Activated CD4-positive, alpha-beta T cell treated with anti-CD3 and anti-CD28 coated beads, Interleukin-2, amount 50 U/mL, for 48 hours (primary cell): ENCODE measurements at regions not wholly inside any gene's neighbourhood (a gene's known extent, or its start where the extent isn't known, plus 50 kb on each side); places are given as distances from the start of the nearest gene placed in this dataset.
"Not testable (repeated sequence)": the region's sequence is repeated elsewhere in the genome, so short reads cannot be mapped to it uniquely, and the experiment has no call there.

Experiments used
- DNase-seq, 2 experiments: peaks; one replicate each; pipeline ENCODE4 v3.0.0-alpha.2; 2020

DNA sequence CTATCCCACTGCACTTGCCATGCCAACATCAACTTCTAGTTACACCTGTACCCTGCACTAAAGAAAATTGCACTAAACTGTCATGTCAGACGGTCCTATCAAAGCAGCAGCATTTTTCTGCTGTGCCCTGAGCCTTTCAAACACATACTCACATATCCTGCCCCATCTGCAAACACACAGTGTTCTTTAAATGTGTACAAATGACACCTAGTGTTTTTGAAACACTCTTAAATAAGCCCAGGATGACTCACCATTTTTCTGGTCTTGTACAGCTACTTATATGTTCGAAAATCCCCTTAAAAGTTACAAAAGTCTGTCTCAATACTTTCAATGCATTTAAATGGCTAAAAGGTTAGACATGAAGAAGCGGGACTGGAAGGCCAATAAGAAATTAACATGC, 346.7 kb upstream of the PPARGC1A start:
- no peak for DNase-seq

DNA sequence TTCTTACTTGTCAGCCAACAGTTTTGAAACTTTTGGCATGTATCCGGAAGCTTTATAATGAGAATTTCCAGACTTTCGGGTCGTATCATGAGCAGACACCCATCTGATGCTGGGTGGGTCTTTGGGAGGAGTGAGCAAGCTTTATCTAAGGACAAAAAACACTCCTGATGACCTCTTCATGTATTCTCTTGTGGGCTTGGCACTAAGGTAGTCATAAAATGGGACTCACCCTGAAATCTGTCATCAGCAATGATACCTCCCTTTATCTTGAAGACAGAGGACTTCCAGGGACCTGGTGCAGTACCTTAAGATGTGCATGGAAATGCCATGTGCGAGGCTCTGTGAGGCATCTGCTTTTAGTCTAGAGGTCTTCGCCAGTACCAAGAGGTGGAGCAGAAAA, 346.3 kb upstream of the PPARGC1A start:
- DNase-seq: no peak

DNA sequence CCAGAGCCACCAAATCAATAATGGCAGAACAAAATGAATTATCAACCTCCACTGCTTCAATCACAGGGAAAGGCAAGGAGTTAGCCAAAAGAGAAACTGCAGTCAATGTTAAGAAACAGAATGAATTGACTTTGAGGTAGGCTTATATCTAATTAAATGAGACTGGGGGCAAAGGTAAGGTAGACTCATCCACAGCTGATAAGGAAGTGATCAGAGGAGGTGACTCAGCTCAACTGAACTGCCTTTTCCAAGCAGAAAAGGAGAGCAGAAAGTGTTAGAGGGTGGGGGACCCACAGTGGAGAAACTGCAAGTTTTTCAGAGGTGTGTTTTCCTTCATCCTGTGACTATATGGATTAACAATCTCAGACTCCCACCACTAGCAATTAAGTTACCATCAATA, 345.8 kb upstream of the PPARGC1A start:
- no peak for DNase-seq

DNA sequence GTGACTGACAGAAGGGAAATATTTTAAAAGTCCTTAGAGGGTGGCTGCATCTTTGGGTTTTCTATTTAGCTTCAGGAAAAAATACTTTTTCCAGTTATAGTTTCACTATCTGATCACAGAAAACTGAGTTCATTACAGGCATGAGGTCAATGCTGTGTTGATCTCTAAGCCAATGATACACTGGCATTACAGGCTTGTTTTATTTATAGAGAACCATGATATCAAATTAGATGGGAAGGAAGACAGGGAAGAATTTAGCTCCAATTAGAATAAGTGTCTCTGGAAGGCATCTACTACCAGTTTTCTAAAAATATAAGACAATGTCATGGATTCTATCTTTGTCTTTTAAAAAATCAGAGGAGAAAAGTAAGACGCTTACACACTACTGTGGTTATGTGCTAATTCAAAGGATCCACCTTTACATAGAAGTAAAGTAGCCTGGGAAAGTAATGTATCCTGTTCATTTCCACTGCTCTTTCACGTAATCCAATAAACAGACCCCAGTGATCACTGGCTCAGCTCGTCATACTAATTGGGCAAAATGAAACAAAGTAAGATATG, 344.5 kb upstream of the PPARGC1A start:
- no peak for DNase-seq

DNA sequence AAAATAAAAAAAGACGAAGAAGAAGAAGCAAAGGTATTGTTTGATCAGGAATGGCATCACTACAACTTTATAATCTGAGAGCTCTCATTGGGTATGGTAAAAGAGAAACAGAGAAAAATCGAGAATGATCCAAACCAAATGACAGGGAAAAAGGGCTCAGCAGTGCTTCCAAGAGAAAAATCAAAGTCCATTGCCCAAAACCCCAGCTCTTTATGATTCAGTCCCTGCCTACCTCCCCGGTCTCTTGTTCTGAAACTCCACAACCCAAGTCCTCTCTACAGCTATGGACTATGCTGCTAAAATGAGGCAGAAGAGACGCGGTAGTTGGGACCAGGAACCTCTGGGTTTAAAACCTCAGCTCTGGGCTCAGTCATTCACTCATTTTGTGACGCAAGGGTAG, 341.1 kb upstream of the PPARGC1A start:
- no peak for DNase-seq

DNA sequence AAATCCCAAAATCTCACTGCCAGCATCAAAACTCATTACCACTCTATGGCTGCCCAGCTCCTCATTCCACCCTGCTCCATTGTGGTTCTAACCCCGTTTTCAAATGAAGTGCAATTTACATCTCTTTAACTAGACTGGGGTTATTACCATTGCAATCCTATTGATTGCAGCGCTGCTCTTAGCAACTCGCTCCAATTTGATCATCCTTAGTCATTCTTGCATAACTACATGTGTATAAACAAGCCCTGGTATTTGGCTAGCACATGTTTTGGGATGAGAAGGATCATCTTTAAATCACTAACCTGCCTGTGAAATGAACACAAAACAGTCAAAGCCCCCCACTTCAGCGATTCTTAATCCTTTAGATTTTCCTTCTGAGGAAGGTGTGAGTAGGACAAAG, 340.1 kb upstream of the PPARGC1A start:
- DNase-seq: no peak

DNA sequence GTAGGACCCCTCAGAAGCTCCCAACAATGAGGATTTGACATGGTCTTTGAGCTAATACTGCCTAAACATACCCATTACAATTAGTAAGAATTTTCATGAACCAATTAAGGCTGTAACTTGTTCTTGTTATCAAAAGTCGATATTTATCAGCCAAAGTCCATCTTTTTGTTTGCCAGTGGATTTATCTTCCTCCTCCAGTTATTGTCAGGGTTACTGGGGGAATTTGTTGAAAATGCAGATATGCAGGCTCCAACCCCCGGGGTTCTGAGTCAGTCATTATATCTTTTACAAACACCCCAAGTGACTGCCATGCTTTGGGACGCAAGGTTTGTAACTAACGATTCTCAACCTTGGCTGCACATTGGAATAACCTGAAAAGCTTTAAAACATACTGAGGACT, 338.8 kb upstream of the PPARGC1A start:
- no peak for DNase-seq

DNA sequence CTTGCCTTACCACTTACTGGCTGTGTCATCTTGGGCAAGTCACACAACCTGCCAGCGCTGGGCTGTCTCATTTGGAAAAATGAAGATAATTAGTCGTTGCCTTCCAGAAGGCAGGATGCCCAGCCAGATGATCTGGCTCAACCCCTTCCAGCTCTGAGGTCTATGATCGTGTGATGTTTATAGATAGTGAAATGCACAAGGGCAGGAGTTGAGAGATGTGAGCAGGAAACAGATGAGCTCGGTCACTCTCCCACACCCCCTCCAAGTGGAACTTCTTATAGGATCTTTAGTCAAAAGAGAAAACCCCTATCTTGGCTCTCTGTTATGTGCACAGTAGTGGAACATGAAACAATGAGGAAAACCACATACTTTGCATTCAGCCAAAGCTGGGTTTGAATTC, 336.8 kb upstream of the PPARGC1A start:
- DNase-seq: no peak

DNA sequence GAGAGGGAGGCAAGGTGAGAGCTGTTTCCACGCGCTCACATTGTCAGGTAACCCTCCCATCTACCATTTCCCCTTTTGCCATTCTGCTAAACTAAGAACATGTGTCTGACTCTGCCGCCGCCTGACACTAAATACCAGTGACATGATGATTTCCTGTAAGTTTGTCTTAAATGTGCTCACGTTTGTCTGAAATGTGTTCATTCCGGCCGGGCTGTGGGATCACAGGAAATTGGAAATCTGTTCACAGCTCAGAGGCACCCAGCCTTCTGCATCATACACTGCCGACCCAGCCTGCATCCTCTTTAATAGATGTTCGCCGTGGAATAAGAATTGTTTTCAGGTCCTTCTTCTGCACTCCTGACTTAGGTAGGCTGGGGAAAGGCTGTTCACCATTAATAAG, 336.2 kb upstream of the PPARGC1A start:
- no peak for DNase-seq

DNA sequence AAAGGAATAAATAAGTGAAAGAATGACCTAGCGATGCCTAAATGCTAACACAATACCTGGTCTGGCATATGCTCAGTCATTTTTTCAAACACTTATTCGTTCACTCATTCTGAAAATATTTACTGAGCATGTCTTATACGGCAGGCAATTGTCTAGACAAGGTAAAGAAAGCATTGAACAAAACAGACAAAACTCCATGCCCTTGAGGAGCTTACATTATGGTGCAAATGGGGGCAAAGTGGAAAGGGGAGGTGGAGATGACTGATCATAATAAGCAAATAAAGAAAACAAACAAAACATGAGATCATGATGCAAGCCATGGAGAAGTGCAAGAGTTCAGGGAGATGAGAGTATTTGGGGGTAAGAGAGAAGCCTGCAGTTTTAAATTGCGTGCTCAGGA, 334.6 kb upstream of the PPARGC1A start:
- DNase-seq: no peak

DNA sequence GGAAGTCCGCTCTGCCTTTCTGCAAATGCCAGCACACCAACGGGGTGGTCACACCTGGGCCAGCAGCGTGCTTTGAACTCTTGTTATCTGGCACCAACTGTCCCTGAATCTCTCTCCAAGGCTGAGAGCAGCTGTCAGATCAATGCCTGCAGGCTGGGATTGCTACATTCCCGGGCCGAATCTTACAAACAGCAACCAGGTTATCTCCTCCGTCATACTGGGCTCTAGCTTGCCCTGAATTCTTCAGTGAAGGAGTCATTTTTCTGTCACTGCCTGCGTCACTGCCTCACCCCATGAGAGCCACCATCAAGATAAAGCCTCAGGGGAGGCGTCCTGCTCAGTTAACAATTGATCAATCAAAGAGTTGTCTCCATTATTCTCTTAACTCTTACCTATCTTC, 329.4 kb upstream of the PPARGC1A start:
- no peak for DNase-seq

DNA sequence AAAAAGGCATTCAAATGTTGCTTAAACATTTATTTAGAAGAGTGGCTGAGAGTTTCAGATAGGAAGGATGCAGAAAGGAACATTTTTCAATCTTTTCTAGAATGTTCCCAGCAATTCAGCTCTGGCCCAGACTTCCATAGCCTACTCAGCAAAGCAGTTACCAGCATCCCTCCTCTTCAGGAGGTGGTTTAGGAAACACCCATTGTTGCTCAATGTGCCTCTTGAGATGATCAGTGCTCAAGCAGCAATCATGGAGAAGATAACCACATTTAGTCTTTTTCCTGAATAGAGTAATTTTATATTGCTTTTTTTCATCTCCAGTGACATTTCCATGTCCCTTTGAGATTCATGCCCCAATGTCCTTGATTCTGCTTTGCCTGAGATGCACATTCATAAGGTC, 328.7 kb upstream of the PPARGC1A start:
- no peak for DNase-seq

DNA sequence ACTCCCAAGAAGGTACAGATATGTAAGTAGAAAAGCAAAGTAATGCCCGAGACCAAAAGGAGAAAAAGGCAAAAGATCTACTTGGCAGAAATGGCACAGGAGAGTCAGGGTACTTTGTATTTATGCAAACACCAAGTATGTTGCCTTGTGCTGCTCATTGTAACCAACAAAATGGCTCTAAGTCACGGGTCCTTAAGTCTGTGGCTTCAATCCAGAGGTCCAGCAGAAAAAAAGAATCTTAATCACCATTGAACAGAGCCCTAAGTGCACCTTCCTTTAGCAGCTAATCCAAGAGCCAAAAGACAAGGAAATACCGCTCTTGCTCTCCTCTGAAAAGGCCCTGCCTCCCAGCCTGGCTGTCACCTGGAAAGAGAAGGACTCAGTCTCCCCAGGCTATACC, 324.9 kb upstream of the PPARGC1A start:
- DNase-seq: no peak

DNA sequence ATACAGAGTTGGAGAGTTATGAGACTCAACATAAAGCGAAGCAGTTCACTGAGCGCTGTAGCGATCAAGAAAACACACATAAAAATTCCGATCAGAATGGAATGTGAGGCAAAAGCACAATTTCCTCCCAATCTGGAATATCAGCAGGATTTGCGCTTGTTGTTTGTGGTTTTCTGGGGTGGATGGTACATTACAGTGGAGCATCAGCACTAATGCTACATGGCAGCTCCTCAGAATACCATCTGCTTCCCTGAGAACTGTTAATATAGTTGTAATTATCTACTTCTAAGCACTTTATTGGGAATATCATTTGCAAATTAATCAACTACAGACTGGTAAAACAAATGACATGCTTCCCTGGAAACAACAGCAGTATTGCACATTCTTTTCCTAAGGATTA, 324.1 kb upstream of the PPARGC1A start:
- DNase-seq: no peak

DNA sequence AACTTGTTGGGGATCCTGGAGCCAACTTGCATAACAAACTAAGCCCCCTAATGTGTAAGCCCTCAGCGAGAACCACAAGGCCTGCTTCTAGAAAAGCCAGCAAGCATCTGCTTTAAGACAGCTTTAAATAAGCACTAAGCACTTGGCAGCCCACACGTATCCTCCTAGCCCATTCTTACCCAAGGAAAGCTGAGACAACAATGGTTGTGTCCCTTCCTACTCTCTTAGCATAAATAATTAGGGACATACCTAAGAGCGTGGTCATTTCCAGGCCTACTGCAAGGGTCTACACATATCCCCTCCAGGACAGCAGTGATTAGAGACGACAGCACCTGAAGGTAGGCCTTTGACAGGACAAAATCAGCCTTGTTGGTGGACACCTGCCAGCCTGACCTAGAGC, 322.8 kb upstream of the PPARGC1A start:
- no peak for DNase-seq

DNA sequence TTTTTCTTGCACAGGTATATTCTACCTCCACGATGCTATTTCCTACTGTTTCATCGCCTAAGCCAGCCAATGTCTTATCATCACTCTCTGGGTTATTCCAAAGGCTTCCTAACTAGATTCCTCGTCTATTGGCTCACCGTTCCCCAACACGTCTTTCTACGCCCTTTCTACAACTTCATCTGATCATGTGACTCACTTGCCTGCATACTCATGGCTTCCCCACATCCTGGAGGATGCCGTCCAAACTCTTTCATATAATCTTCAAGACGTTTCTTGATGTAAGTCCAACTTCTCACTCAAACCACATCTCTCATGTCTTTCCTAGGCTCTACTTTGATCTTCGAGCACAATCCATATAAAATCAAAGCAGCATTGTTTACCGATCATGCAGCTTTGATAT, 322.0 kb upstream of the PPARGC1A start:
- no peak for DNase-seq

DNA sequence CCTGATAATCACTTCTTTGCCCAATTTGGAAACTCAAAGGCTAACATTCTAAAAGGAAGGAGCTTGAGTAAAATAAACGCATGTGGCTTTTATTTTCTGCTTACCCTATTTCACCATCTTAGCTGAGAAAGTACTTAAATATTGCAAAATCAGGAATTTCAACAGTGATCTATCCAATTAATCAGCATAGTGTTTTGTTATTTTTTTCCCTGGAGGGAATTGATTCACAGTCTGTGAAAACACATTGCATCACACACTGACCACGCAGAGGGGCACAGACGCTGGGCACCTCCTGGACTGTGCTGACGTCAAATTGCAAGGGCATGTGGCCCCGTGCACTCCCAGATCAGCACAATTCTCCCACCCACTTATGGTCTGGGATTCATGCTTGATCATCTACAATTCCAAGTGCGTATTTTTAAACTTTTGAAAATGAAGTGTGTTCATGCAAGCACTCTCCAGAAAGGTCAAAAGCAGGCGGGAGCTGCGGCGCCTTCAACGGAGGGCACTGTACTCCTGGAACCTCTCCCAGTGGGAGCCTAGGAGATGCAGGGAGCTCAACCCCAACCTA, 320.6 kb upstream of the PPARGC1A start:
- DNase-seq: no peak

DNA sequence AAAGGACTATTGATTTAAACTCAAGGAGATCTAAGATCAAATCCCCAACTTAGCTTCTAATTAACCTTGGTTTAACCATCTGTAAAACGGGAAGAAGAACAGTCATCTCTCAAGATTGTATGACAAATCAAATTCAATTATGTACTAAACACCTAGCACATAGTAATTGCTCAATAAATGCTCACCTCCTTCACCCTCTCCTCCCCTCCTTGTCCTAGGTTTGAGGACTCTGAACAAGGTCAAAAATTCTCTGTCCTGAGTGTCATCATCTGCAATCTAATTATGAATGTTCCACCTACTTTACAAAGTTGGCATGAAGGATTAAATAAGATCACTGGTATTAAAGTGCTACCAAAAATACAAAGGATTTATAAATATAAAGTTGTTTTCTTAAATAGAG, 320.1 kb upstream of the PPARGC1A start:
- DNase-seq: no peak

DNA sequence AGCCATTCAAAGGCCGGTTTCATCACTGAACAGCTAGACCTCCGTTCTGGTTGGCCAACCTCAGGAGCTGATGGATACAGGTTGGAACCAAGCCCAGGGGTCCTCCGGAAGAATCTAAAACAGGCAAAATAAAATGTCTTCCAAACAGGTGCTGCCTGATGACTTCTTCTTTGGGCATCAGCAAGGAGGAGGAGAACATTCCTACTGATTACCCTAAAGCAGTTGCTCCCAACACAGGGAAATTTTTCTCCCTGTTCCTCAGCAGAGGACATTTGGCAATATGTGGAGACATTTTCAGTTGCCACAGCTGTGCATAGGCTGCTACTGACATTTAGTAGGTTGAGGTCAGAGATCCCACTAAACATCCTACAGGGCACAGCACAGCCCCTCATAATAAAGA, 319.3 kb upstream of the PPARGC1A start:
- DNase-seq: no peak

DNA sequence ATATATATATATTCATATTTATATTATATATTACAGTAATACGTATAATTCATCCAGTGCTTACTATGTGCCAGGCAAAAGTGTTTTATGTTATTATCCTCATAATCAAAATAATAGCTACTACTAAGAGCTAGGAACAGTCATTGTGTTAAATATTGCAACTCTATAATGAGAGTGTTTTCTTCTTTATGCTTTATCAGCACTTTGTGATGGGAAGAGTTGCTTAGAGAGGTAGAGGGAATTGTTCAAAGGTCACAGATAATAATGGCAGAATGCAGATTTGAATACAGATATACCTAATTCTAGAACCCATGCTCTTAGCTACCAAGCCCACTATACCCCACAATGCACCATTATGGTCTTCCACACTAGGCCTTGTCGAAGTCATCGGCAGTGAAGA, 318.8 kb upstream of the PPARGC1A start:
- DNase-seq: no peak

DNA sequence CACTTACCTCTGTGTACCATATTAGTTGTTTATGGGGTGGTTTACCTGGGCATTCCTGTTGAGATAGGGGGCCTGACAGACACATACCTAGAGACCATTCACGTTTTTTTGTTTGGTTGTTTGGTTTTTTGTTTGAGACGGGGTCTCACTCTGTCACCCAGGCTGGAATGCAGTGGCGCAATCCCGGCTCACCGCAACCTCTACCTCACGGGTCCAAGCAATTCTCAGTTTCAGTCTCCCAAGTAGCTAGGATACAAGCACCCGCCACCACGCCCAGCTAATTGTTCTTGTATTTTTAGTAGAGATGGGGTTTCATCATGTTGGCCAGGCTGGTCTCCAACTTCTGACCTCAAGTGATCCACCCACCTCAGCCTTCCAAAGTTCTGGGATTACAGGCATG, 314.9 kb upstream of the PPARGC1A start:
- not testable (repeated sequence) for DNase-seq

DNA sequence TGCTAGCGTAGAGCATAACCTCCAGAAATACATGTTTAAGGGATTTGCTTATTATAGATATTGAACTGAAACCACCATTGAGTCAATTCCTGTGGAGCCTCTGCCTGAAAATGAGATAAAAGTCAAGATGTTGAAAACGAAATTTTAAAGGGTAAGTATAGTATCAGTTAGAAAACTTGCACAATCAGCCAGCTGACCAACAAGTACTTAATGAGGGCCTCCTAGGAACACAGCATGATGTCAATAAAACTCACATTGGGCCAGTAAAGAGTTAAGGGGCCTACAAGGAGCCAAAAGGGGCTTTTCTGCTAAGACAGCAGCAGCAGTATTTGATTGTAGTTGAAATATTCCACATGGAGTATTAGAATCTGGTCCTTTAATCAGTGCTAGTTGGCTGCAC, 314.1 kb upstream of the PPARGC1A start:
- no peak for DNase-seq

DNA sequence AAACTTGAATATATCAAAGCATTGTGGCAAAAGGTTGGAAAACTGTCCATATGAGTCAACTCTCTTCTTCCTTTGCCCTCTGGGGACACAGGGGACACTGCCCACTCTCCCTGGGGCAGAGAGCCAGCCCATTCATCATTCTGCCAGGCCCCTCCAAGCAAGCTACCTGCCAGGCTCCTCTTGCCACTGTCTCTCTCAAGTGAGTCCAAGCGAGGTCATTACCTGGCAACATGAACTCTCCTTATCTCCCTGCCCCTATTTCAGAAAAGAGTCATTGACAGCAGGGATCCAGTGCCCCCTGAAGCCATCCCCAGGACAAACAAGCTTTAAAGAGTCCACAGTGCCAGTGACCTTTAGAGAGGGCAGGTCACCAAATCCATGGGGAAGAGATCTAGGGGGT, 312.7 kb upstream of the PPARGC1A start:
- DNase-seq: no peak

DNA sequence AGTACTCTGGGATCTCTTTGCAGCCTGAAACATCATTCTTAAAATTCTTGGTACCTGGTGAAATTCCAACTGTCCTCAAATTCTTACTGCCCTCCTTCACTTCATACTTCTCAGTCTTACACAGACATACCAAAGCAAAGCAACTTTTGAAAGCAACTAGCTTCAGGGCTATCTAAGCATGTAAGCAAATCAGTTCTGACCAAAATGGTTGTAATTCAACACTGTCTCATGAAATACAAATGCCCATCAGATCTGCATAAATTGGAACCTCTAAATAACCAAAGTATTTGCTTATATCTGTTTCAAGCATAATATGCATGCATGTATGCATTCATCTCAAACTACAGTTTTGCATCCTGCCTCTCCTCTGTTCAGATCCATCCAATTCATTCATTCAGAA, 308.1 kb upstream of the PPARGC1A start:
- DNase-seq: no peak

DNA sequence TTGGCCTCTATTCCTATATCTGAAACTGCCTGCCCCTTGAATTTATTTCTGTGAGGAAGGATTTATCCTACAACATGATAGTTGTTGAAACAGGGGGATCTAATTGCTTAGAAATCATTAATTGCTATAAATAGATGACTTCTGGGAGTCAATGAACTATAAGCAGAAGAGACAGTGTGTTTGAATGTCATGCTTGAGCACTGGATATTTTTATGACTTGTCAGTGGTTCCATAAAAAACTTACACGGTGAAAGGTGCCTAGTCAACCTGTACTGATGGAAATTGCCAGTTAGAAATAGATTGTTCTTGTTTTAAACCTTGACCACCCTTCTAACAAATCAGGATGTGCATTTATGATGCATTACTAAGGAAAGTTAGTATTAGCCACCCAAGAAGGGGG, 306.9 kb upstream of the PPARGC1A start:
- DNase-seq: no peak
